ENCODE measurements at regions not wholly inside any gene's neighbourhood (a gene's known extent, or its start where the extent isn't known, plus 50 kb on each side); places are given as distances from the start of the nearest gene placed in this dataset.

DNA sequence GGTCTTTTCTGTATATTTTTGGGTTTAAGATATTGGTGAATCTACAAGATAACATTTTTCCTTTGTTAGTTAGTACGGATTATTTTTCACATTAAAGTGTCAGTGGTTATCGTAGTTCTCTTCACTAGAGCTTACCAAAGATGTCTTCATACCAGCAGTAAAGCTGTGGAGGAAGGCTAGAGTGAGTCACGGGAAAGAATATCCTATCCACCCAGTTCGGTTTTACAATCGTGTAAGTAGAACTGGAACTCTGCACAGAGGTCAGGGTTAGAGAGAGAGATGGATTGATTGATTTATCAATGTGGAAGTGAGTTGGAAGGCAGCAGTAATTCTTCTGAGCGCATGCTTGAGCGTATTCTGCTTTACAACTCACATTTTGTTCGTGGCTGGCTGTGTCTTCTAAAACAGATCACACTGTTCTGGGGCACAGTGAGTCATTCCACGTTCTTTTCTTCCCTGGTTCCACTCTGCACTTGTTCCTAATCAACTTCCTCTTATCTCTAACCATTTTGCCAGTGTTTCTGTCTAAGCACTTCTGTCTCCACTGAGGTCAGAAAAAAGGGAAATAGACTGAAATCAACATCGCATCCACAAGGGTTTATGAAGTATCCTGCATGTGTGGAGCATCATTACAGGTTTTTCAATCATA is 86.5 kb upstream of the ARRDC3 start:
- Histone ChIP-seq H3K9me2 (replicated peaks; ENCODE audit: low read depth, low read length) (no peaks in the 10 kb centered on the region), H3F3A (ENCODE audit: low read depth) (no peaks in the 10 kb centered on the region), H3K79me2 (ENCODE audit: insufficient read depth, low read length) (no peaks in the 10 kb centered on the region), H2AFZ (ENCODE audit: low read length) (no peak overlapping the region), H3K4me3 (ENCODE audit: low read length, poor library complexity, severe bottlenecking) (no peak overlapping the region), H4K20me1 (ENCODE audit: insufficient read depth, low read length, poor library complexity, severe bottlenecking) (no peaks in the 10 kb centered on the region), H3K9me3 (ENCODE audit: insufficient read depth, low read depth, low read length) (no peaks in the 10 kb centered on the region), H3K9ac (ENCODE audit: low read depth, low read length, poor library complexity, severe bottlenecking) (no peak overlapping the region), H3K4me2 (ENCODE audit: low read depth, low read length, poor library complexity, severe bottlenecking) (no peak overlapping the region), H3K36me3 (ENCODE audit: insufficient read depth, low read length) (no peaks in the 10 kb centered on the region), H3K4me1 (ENCODE audit: insufficient read depth, low read length, poor library complexity, severe bottlenecking) (no peaks in the 10 kb centered on the region), H3K27me3 (ENCODE audit: insufficient read depth, low read length, poor library complexity, severe bottlenecking) (no peaks in the 10 kb centered on the region)
- TF ChIP-seq, protein P1, sequence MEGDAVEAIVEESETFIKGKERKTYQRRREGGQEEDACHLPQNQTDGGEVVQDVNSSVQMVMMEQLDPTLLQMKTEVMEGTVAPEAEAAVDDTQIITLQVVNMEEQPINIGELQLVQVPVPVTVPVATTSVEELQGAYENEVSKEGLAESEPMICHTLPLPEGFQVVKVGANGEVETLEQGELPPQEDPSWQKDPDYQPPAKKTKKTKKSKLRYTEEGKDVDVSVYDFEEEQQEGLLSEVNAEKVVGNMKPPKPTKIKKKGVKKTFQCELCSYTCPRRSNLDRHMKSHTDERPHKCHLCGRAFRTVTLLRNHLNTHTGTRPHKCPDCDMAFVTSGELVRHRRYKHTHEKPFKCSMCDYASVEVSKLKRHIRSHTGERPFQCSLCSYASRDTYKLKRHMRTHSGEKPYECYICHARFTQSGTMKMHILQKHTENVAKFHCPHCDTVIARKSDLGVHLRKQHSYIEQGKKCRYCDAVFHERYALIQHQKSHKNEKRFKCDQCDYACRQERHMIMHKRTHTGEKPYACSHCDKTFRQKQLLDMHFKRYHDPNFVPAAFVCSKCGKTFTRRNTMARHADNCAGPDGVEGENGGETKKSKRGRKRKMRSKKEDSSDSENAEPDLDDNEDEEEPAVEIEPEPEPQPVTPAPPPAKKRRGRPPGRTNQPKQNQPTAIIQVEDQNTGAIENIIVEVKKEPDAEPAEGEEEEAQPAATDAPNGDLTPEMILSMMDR (conservative IDR thresholded peaks at IDR 0.05; ENCODE audit: low read length): no peak
- no peak for TF ChIP-seq EZH2phosphoT487 (IDR thresholded peaks at IDR 0.05; ENCODE audit: borderline replicate concordance)

GRCh38 chr5:91468651-91469422 is 85.7 kb upstream of the ARRDC3 start:
- H3K9me3 ChIP-seq (ENCODE audit: insufficient read depth, low read depth, low read length): no peaks in the 10 kb centered on the region
- no peaks in the 10 kb centered on the region for H4K20me1 ChIP-seq (ENCODE audit: insufficient read depth, low read length, poor library complexity, severe bottlenecking)
- no peaks in the 10 kb centered on the region for H3K36me3 ChIP-seq (ENCODE audit: insufficient read depth, low read length)
- no peaks in the 10 kb centered on the region for H3K27me3 ChIP-seq (ENCODE audit: insufficient read depth, low read length, poor library complexity, severe bottlenecking)
- no peak overlapping the region for H3K9ac ChIP-seq (ENCODE audit: low read depth, low read length, poor library complexity, severe bottlenecking)
- no peaks in the 10 kb centered on the region for H3K4me1 ChIP-seq (ENCODE audit: insufficient read depth, low read length, poor library complexity, severe bottlenecking)
- no peak overlapping the region for H3K4me3 ChIP-seq (ENCODE audit: low read length, poor library complexity, severe bottlenecking)
- H3F3A ChIP-seq (ENCODE audit: low read depth): no peaks in the 10 kb centered on the region
- no peaks in the 10 kb centered on the region for H3K79me2 ChIP-seq (ENCODE audit: insufficient read depth, low read length)
- no peak for TF ChIP-seq EZH2phosphoT487 (IDR thresholded peaks at IDR 0.05; ENCODE audit: borderline replicate concordance)
- TF ChIP-seq, protein P1 (conservative IDR thresholded peaks at IDR 0.05; ENCODE audit: low read length): no peak
- H3K4me2 ChIP-seq (ENCODE audit: low read depth, low read length, poor library complexity, severe bottlenecking): no peak overlapping the region
- no peak overlapping the region for H2AFZ ChIP-seq (ENCODE audit: low read length)
- H3K9me2 ChIP-seq (replicated peaks; ENCODE audit: low read depth, low read length): no peaks in the 10 kb centered on the region

DNA sequence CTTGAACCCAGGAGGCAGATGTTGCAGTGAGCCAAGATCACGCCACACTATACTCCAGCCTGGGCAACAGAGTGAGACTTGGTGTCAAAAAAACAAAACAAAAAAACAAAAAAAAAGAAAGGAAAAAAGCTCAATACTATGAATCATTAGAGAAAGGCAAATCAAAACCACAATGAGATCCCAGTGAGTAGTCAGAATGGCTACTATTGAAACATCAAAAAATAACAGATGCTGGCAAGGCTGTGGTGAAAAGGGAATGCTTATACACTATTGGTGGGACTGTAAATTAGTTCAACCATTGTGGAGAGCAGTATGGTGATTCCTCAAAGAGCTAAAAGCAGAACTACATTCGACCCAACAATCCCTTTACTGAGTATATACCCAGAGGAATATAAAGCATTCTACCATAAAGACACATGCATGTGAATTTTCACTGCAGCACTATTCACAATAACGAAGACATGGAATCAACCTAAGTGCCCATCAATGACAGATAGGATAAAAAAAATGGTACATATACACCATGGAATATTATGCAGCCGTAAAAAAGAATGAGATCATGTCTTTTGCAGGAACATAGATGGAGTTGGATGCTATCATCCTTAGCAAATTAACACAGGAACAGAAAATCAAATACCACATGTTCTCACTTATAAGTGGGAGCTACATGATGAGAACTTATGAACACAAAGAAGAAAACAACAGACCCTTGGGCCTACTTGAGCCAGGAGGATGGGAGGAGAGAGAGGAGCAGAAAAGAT is 81.9 kb upstream of the ARRDC3 start:
- H3F3A ChIP-seq (ENCODE audit: low read depth): no peaks in the 10 kb centered on the region
- no peak overlapping the region for H3K9ac ChIP-seq (ENCODE audit: low read depth, low read length, poor library complexity, severe bottlenecking)
- no peaks in the 10 kb centered on the region for H3K27me3 ChIP-seq (ENCODE audit: insufficient read depth, low read length, poor library complexity, severe bottlenecking)
- no peaks in the 10 kb centered on the region for H3K9me2 ChIP-seq (replicated peaks; ENCODE audit: low read depth, low read length)
- no peak overlapping the region for H3K4me3 ChIP-seq (ENCODE audit: low read length, poor library complexity, severe bottlenecking)
- no peaks in the 10 kb centered on the region for H3K79me2 ChIP-seq (ENCODE audit: insufficient read depth, low read length)
- H3K4me1 ChIP-seq (ENCODE audit: insufficient read depth, low read length, poor library complexity, severe bottlenecking): no peaks in the 10 kb centered on the region
- no peaks in the 10 kb centered on the region for H4K20me1 ChIP-seq (ENCODE audit: insufficient read depth, low read length, poor library complexity, severe bottlenecking)
- no peaks in the 10 kb centered on the region for H3K36me3 ChIP-seq (ENCODE audit: insufficient read depth, low read length)
- H3K9me3 ChIP-seq (ENCODE audit: insufficient read depth, low read depth, low read length): no peaks in the 10 kb centered on the region
- H2AFZ ChIP-seq (ENCODE audit: low read length): no peak overlapping the region
- no peak overlapping the region for H3K4me2 ChIP-seq (ENCODE audit: low read depth, low read length, poor library complexity, severe bottlenecking)
- TF ChIP-seq, protein P1 (conservative IDR thresholded peaks at IDR 0.05; ENCODE audit: low read length): no peak
- TF ChIP-seq EZH2phosphoT487 (IDR thresholded peaks at IDR 0.05; ENCODE audit: borderline replicate concordance): no peak

Measured in Loucy (cell line).